GM18858 (cell line): ENCODE measurements at regions not wholly inside any gene's neighbourhood (a gene's known extent, or its start where the extent isn't known, plus 50 kb on each side); places are given as distances from the start of the nearest gene placed in this dataset.
"Not testable (repeated sequence)": the region's sequence is repeated elsewhere in the genome, so short reads cannot be mapped to it uniquely, and the experiment has no call there.

Source experiments
- ATAC-seq: cut with Tn5 transposase; IDR thresholded peaks from one replicate; pipeline ENCODE4 v1.9.1; 2021; ENCODE audit not compliant: unreplicated experiment

- ATAC-seq: no peak
Observed at GRCh38 chr13:90008707-90009149, 1338.8 kb upstream of the MIR17HG start.

- ATAC-seq: no peak
Observed at GRCh38 chr13:90014038-90014437, 1333.4 kb upstream of the MIR17HG start.

GRCh38 chr13:90015565-90016507 lies 1331.7 kb upstream of the MIR17HG start:
- ATAC-seq: no peak

- no peak for ATAC-seq
Observed at GRCh38 chr13:90016688-90017087, 1330.8 kb upstream of the MIR17HG start.

- no peak for ATAC-seq
Observed at GRCh38 chr13:90020536-90021070, 1326.9 kb upstream of the MIR17HG start.

GRCh38 chr13:90027409-90027808 lies 1320.1 kb upstream of the MIR17HG start:
- ATAC-seq: no peak

- no peak for ATAC-seq
Observed at GRCh38 chr13:90032313-90032712, 1315.2 kb upstream of the MIR17HG start.

- ATAC-seq: no peak
Observed at GRCh38 chr13:90032841-90033493, 1314.5 kb upstream of the MIR17HG start.

- ATAC-seq: no peak
Observed at GRCh38 chr13:90039516-90039915, 1308.0 kb upstream of the MIR17HG start.

- ATAC-seq: no peak
Observed at GRCh38 chr13:90047600-90047999, 1299.9 kb upstream of the MIR17HG start.

- ATAC-seq: no peak
Observed at GRCh38 chr13:90049989-90050671, 1297.4 kb upstream of the MIR17HG start.

GRCh38 chr13:90055121-90055520 lies 1292.4 kb upstream of the MIR17HG start:
- ATAC-seq: no peak

GRCh38 chr13:90055760-90056159 lies 1291.7 kb upstream of the MIR17HG start:
- ATAC-seq: no peak

GRCh38 chr13:90064226-90064625 lies 1283.3 kb upstream of the MIR17HG start:
- not testable (repeated sequence) for ATAC-seq

- ATAC-seq: no peak
Observed at GRCh38 chr13:90068658-90069057, 1278.8 kb upstream of the MIR17HG start.

- no peak for ATAC-seq
Observed at GRCh38 chr13:90070362-90070761, 1277.1 kb upstream of the MIR17HG start.

- ATAC-seq: no peak
Observed at GRCh38 chr13:90070837-90071525, 1276.5 kb upstream of the MIR17HG start.

- no peak for ATAC-seq
Observed at GRCh38 chr13:90084684-90085290, 1262.7 kb upstream of the MIR17HG start.

- no peak for ATAC-seq
Observed at GRCh38 chr13:90089051-90089450, 1258.4 kb upstream of the MIR17HG start.

GRCh38 chr13:90091611-90092010 lies 1255.9 kb upstream of the MIR17HG start:
- ATAC-seq: no peak
